ENCODE measurements at regions not wholly inside any gene's neighbourhood (a gene's known extent, or its start where the extent isn't known, plus 50 kb on each side); places are given as distances from the start of the nearest gene placed in this dataset.

GRCh38 chr17:14630621-14631020, 329.7 kb downstream of the HS3ST3B1 start:
- TF ChIP-seq POLR2A (IDR thresholded peaks at IDR 0.05; ENCODE audit: low read length): no peak
- no peak for TF ChIP-seq GATA1 (IDR thresholded peaks at IDR 0.05; ENCODE audit: low read depth, low read length)
